Psoas muscle (tissue), 7 donors: ENCODE measurements at regions not wholly inside any gene's neighbourhood (a gene's known extent, or its start where the extent isn't known, plus 50 kb on each side); places are given as distances from the start of the nearest gene placed in this dataset.
A peak's percentile ranks its signal among the peaks of the same experiment; 100 is the strongest.

ENCODE experiments used
- ATAC-seq, 4 donors: fragments of 200-7000 bp; cut with Tn5 transposase; one replicate each; pipeline ENCODE4 v1.9.1; 2020; ENCODE audit warnings: moderate library complexity in 3 of 4, mild to moderate bottlenecking in 2 of 4
- DNase-seq, 2 donors: peaks; one replicate each; pipeline ENCODE4 v3.0.0-alpha.2; 2020
- H3K27ac ChIP-seq: fragments of 200-600 bp; one replicate; pipeline ENCODE4 v1.8.0; 2022
- H3K27me3 ChIP-seq, 3 donors: fragments of 200-600 bp in 1 of 3; one replicate each; pipeline versions ENCODE4 v1.6.1 to v1.8.0; 2013 to 2022; ENCODE audit warnings: low read length in 2 of 3, mild to moderate bottlenecking in 2 of 3, moderate library complexity in 1 of 3; ENCODE audit not compliant: insufficient read depth in 3 of 3
- H3K36me3 ChIP-seq, 2 donors: fragments of 200-600 bp in 1 of 2; one replicate each; pipeline versions ENCODE4 v1.6.1 to v1.8.0; 2013 to 2022; ENCODE audit warnings: low read depth in 1 of 2, mild to moderate bottlenecking in 1 of 2, moderate library complexity in 1 of 2; ENCODE audit not compliant: insufficient read depth in 1 of 2
- H3K4me1 ChIP-seq: fragments of 200-600 bp; one replicate; pipeline ENCODE4 v1.8.0; 2022
- H3K4me3 ChIP-seq: fragments of 200-600 bp; one replicate; pipeline ENCODE4 v1.8.0; 2022; ENCODE audit warnings: mild to moderate bottlenecking
- H3K9me3 ChIP-seq: fragments of 200-600 bp; one replicate; pipeline ENCODE4 v1.8.0; 2022
- WGBS, 3 donors: extraction: QIAGEN DNeasy Blood & Tissue Kit; methylation state at CpG; one replicate each; pipeline versions ENCODE4 v1.1.6 to v1.1.7; 2013; 5-methylcytosine and 5-hydroxymethylcytosine counted together
- intact Hi-C, 2 donors: fragments of 100-400 bp; cut with DNase I; formaldehyde crosslinking; loops; one replicate each; pipeline versions ENCODE4 v1.11.0 to v1.14.2; 2022
- TF ChIP-seq, protein P1 (sequence below): fragments of 200-600 bp; IDR thresholded peaks from one replicate; pipeline ENCODE4 v1.8.0; 2022; ENCODE audit warnings: antibody characterized with exemption
- donor health status: healthy with polysubstance abuse.
- donor health status: DM: no; HTN: no; CAD: no; lungs with moderate emphysema.
- donor health status: Bipolar disorder and iron deficiency.
- donor health status: healthy.
- donor health status: DM: yes; HTN: yes; CAD: no.
- donor health status: DM: no; HTN: no; CAD: no.
- donor health status: DM: yes; HTN: yes; CAD: no.

DNA sequence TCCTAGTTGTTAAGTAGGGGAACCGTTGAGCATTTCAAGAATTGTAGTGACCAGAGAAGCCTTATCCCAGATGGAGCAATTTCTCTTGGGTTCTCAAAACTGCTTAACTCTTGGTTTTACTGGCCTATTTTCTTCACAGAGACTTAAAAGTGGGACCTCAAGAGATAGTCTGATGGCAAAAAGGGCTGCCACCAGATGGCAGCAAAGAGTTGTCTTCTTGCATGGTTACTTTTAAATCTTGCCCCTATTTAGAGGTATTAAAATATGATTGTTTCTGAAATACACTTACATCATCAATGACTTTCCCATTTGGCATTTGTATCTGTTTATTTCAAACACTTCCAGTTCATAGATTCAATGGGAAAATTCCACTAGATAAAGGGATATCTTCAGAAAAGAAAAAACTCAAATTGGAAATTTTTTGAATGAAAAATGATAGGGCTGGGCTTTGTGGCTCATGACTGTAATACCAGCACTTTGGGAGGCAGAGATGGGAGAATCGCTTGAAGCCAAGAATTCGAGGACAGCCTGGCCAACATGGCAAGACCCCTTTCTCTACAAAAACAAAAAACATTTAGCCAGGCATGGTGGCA, 69.9 kb upstream of the CNTN1 start:
- Histone ChIP-seq H3K4me3 (no peak overlapping the region), H3K4me1 (no peaks in the 10 kb centered on the region), H3K9me3 (no peaks in the 10 kb centered on the region), H3K27me3 (no peaks in the 10 kb centered on the region), H3K36me3 (no peaks in the 10 kb centered on the region), H3K27ac (no peak overlapping the region)
- TF ChIP-seq, protein P1, sequence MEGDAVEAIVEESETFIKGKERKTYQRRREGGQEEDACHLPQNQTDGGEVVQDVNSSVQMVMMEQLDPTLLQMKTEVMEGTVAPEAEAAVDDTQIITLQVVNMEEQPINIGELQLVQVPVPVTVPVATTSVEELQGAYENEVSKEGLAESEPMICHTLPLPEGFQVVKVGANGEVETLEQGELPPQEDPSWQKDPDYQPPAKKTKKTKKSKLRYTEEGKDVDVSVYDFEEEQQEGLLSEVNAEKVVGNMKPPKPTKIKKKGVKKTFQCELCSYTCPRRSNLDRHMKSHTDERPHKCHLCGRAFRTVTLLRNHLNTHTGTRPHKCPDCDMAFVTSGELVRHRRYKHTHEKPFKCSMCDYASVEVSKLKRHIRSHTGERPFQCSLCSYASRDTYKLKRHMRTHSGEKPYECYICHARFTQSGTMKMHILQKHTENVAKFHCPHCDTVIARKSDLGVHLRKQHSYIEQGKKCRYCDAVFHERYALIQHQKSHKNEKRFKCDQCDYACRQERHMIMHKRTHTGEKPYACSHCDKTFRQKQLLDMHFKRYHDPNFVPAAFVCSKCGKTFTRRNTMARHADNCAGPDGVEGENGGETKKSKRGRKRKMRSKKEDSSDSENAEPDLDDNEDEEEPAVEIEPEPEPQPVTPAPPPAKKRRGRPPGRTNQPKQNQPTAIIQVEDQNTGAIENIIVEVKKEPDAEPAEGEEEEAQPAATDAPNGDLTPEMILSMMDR, result peak; percentile 52
- peak in 1 of 2 donors; percentile 30 for DNase-seq
- WGBS, 3 donors, result 30 to 38% (median 36%) methylated on average over 3 of the region's 3 CpGs
- intact Hi-C loops, result loop anchor here in 1 of 2 donors (5.0 kb wide), 1 partner anchor 300 kb away; no protein-coding TSS in a partner anchor
- no peak for ATAC-seq

DNA sequence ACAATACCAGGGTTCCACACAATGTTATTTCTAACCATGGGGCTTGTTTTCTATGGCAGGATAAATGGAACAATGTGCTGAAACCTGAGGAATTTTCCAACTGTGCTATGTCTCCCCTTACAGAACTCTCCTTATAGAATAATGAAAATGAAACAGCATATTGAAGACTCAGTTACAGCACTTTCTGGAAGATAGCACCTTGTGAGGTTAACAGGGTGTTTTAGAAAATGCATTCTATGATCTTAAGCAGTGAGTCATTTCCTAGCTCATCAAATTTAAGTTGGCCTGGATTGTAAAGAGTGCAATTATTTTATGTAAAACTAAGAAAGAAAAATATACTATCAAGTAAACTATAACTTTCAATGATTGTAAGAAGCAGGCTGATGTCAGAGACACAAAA, 60.1 kb upstream of the CNTN1 start:
- Histone ChIP-seq H3K27me3 (no peaks in the 10 kb centered on the region), H3K9me3 (no peaks in the 10 kb centered on the region), H3K4me3 (no peak overlapping the region), H3K4me1 (no peaks in the 10 kb centered on the region), H3K27ac (no peak overlapping the region), H3K36me3 (no peaks in the 10 kb centered on the region)
- intact Hi-C loops, result no loop called here
- no peak for DNase-seq
- TF ChIP-seq, protein P1, result no peak
- ATAC-seq, result no peak

DNA sequence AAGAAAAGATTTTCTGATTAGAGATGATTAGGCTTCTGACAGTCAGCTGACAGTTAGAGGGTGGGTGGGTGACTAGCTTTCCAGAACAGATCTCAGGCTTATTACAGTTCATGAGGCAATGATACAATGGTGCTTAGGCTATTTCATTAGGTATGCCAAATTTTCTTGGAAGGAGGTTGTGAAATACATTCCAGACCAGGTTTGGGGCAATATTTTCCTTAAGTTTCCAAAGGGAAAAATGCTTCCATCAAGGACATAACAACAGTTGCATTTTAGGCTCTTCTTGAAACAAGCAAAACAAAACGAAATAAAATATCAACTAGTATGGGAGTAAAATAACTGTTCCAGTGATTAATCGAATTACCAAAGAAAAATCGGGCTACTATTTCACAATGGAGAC, 59.3 kb upstream of the CNTN1 start:
- Histone ChIP-seq H3K36me3 (no peaks in the 10 kb centered on the region), H3K4me1 (no peaks in the 10 kb centered on the region), H3K4me3 (no peak overlapping the region), H3K27me3 (no peaks in the 10 kb centered on the region), H3K27ac (no peak overlapping the region), H3K9me3 (no peaks in the 10 kb centered on the region)
- intact Hi-C loops, result no loop called here
- WGBS, 3 donors, result 34 to 51% (median 50%) methylated on average over 3 of the region's 3 CpGs
- no peak for DNase-seq
- no peak for ATAC-seq
- TF ChIP-seq, protein P1, result no peak

DNA sequence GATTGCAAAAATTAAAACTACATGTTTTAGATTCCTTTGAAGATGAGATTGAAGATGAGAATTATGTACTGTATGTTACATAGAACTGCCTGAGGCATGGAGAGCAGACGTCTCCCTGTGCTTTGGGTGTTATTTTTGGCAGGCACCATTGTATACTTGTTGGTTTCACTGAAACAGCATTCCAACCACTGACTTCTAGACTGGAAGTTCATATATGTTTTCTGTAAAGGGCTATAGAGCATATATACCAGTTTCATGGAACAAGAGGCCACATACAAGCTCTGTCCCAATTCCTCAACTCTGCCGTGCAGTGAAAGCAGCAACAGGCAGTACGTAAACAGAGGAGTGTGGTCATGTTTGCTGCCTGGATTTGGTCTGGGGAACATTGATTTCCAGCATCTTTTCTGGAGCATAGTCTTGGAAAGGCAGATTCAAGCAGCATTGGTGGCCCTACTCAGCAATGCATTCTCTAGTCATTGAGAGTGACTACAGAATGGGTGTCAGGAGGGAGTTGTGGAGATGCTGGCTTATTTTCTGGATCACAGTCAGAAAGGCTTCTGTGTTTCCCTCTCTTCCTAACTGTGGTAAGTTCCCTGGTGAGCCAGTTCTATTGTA, 57.6 kb upstream of the CNTN1 start:
- no peaks in the 10 kb centered on the region for H3K4me1 ChIP-seq
- H3K4me3 ChIP-seq, result no peak overlapping the region
- H3K9me3 ChIP-seq, result no peaks in the 10 kb centered on the region
- no peaks in the 10 kb centered on the region for H3K36me3 ChIP-seq
- TF ChIP-seq, protein P1, result no peak
- intact Hi-C loops, result no loop called here
- ATAC-seq, result no peak
- no peak overlapping the region for H3K27ac ChIP-seq
- H3K27me3 ChIP-seq, result no peaks in the 10 kb centered on the region
- no peak for DNase-seq
- 59 to 70% (median 62%) methylated on average over 3 of the region's 3 CpGs for WGBS, 3 donors
